ENCODE measurements at regions not wholly inside any gene's neighbourhood (a gene's known extent, or its start where the extent isn't known, plus 50 kb on each side); places are given as distances from the start of the nearest gene placed in this dataset.

GRCh38 chr6:66788579-66788978, 1081.6 kb upstream of the EYS start:
- CTCF ChIA-PET = no interaction called here
- peaks cover 5% of the 10 kb centered on the region for H3K9me3 Mint-ChIP-seq
- intact Hi-C loops (cut with micrococcal nuclease) = no loop called here
- no peaks in the 10 kb centered on the region for H3K36me3 Mint-ChIP-seq (ENCODE audit: low read depth)
- no peak for TF ChIP-seq CTCF (IDR thresholded peaks at IDR 0.05)
- no peaks in the 10 kb centered on the region for H3K4me1 Mint-ChIP-seq
- no peak overlapping the region for H3K27ac Mint-ChIP-seq
- H3K4me3 Mint-ChIP-seq = no peak overlapping the region
- ATAC-seq (ENCODE audit: low read depth) = no peak
- POLR2A ChIA-PET = no interaction called here
- H3K27me3 Mint-ChIP-seq = no peaks in the 10 kb centered on the region
- DNase-seq = no peak

- TF ChIP-seq CTCF (IDR thresholded peaks at IDR 0.05) = no peak
- peaks cover 15% of the 10 kb centered on the region for H3K9me3 Mint-ChIP-seq
- H3K27me3 Mint-ChIP-seq = no peaks in the 10 kb centered on the region
- H3K4me1 Mint-ChIP-seq = no peaks in the 10 kb centered on the region
- POLR2A ChIA-PET = no interaction called here
- CTCF ChIA-PET = no interaction called here
- no peak overlapping the region for H3K4me3 Mint-ChIP-seq
- ATAC-seq (ENCODE audit: low read depth) (no peak), DNase-seq (no peak)
- intact Hi-C loops (cut with micrococcal nuclease) = no loop called here
- H3K27ac Mint-ChIP-seq = no peak overlapping the region
- no peaks in the 10 kb centered on the region for H3K36me3 Mint-ChIP-seq (ENCODE audit: low read depth)
These were observed 1065.8 kb upstream of the EYS start for GRCh38 chr6:66772800-66773199.

GRCh38 chr6:66771626-66772025, 1064.6 kb upstream of the EYS start:
- ATAC-seq (ENCODE audit: low read depth) = no peak
- POLR2A ChIA-PET = no interaction called here

GRCh38 chr6:66751630-66752029, 1044.6 kb upstream of the EYS start:
- intact Hi-C loops (cut with micrococcal nuclease) = no loop called here
- H3K27me3 Mint-ChIP-seq = no peaks in the 10 kb centered on the region

More at GRCh38 chr6:66771626-66772025, 1064.6 kb upstream of the EYS start:
- no peak for TF ChIP-seq CTCF (IDR thresholded peaks at IDR 0.05)
- Mint-ChIP-seq H3K4me1 (no peaks in the 10 kb centered on the region), H3K4me3 (no peak overlapping the region), H3K27ac (no peak overlapping the region), H3K27me3 (no peaks in the 10 kb centered on the region), H3K9me3 (peaks cover 15% of the 10 kb centered on the region), H3K36me3 (ENCODE audit: low read depth) (no peaks in the 10 kb centered on the region)
- intact Hi-C loops (cut with micrococcal nuclease) = no loop called here
- CTCF ChIA-PET = no interaction called here
- DNase-seq = no peak

GRCh38 chr6:66740346-66740745, 1033.3 kb upstream of the EYS start:
- intact Hi-C loops (cut with micrococcal nuclease) = no loop called here
- H3K4me1 Mint-ChIP-seq = no peaks in the 10 kb centered on the region
- no peak overlapping the region for H3K4me3 Mint-ChIP-seq
- POLR2A ChIA-PET = no interaction called here
- no peaks in the 10 kb centered on the region for H3K36me3 Mint-ChIP-seq (ENCODE audit: low read depth)
- ATAC-seq (ENCODE audit: low read depth) (no peak), DNase-seq (no peak)
- TF ChIP-seq CTCF (IDR thresholded peaks at IDR 0.05) = no peak
- H3K27ac Mint-ChIP-seq = no peak overlapping the region
- H3K27me3 Mint-ChIP-seq = no peaks in the 10 kb centered on the region
- peaks cover 5% of the 10 kb centered on the region for H3K9me3 Mint-ChIP-seq
- CTCF ChIA-PET = no interaction called here

More at GRCh38 chr6:66751630-66752029, 1044.6 kb upstream of the EYS start:
- Mint-ChIP-seq H3K9me3 (peaks cover under 1% of the 10 kb centered on the region), H3K36me3 (ENCODE audit: low read depth) (no peaks in the 10 kb centered on the region), H3K27ac (no peak overlapping the region), H3K4me1 (no peaks in the 10 kb centered on the region), H3K4me3 (no peak overlapping the region)
- CTCF ChIA-PET = no interaction called here
- POLR2A ChIA-PET = no interaction called here
- no peak for TF ChIP-seq CTCF (IDR thresholded peaks at IDR 0.05)
- ATAC-seq (ENCODE audit: low read depth) = no peak
- no peak for DNase-seq

Measured in activated B cell treated with CpG ODN at 0.5 μM for 24 hours (primary cell).